ENCODE measurements at regions not wholly inside any gene's neighbourhood (a gene's known extent, or its start where the extent isn't known, plus 50 kb on each side); places are given as distances from the start of the nearest gene placed in this dataset.

GRCh38 chr12:19885093-19885812 is 446.0 kb downstream of the AEBP2 start:
- no peak overlapping the region for H3K27ac Mint-ChIP-seq
- no peaks in the 10 kb centered on the region for H3K9me3 Mint-ChIP-seq
- H3K4me1 Mint-ChIP-seq (ENCODE audit: low read depth), result no peaks in the 10 kb centered on the region
- H3K36me3 Mint-ChIP-seq (ENCODE audit: low read depth), result no peaks in the 10 kb centered on the region
- H3K27me3 Mint-ChIP-seq, result peaks cover 3% of the 10 kb centered on the region
- H3K4me3 Mint-ChIP-seq, result no peak overlapping the region

DNA sequence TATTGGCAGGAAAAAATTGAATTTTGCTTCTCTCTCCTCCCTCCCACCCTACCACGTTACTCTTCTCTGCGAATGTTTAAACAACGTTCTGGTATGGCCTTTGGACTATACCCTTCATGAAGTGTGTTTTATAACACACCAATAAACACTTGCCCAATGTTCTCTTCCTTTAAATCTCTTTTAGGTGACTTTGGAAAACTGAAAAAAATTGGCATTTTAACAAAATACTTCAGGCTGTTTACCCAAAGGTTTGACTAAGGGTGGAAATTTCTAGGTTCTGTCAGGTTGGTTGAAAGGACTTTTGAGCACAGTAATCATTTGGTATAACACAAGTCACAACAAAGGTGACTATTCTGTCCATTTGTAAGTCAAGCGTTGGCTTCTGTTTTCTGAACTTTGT is 446.8 kb downstream of the AEBP2 start:
- Mint-ChIP-seq H3K27me3 (peaks cover 7% of the 10 kb centered on the region), H3K9me3 (no peaks in the 10 kb centered on the region), H3K36me3 (ENCODE audit: low read depth) (no peaks in the 10 kb centered on the region), H3K4me3 (no peak overlapping the region), H3K4me1 (ENCODE audit: low read depth) (no peaks in the 10 kb centered on the region), H3K27ac (no peak overlapping the region)

- no peaks in the 10 kb centered on the region for H3K9me3 Mint-ChIP-seq
- H3K4me3 Mint-ChIP-seq, result no peak overlapping the region
- H3K36me3 Mint-ChIP-seq (ENCODE audit: low read depth), result no peaks in the 10 kb centered on the region
- no peaks in the 10 kb centered on the region for H3K4me1 Mint-ChIP-seq (ENCODE audit: low read depth)
- H3K27me3 Mint-ChIP-seq, result peaks cover 7% of the 10 kb centered on the region
- H3K27ac Mint-ChIP-seq, result no peak overlapping the region
Observed at GRCh38 chr12:19886639-19887064, 447.4 kb downstream of the AEBP2 start.

DNA sequence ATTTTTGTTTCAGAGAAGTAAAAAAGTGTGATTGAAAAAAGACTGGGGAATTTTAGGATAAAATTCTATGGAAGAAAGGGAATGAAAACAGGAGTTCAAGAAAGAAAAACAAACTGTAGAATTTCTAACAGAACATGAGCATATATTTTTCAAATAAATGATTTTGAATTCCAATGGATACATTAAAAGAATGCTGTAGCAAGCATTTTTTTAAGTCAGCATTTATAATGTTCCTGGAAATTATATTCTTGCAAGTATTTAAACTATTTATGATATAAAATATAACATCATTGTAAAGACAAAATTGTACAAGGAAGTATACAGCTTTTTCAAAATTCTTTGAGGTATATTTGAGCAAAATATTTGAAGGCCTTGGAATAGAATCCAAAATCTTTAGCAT is 450.7 kb downstream of the AEBP2 start:
- Mint-ChIP-seq H3K4me3 (no peak overlapping the region), H3K27ac (no peak overlapping the region), H3K27me3 (peaks cover 4% of the 10 kb centered on the region), H3K4me1 (ENCODE audit: low read depth) (peaks cover 19% of the 10 kb centered on the region), H3K9me3 (no peaks in the 10 kb centered on the region), H3K36me3 (ENCODE audit: low read depth) (no peaks in the 10 kb centered on the region)

DNA sequence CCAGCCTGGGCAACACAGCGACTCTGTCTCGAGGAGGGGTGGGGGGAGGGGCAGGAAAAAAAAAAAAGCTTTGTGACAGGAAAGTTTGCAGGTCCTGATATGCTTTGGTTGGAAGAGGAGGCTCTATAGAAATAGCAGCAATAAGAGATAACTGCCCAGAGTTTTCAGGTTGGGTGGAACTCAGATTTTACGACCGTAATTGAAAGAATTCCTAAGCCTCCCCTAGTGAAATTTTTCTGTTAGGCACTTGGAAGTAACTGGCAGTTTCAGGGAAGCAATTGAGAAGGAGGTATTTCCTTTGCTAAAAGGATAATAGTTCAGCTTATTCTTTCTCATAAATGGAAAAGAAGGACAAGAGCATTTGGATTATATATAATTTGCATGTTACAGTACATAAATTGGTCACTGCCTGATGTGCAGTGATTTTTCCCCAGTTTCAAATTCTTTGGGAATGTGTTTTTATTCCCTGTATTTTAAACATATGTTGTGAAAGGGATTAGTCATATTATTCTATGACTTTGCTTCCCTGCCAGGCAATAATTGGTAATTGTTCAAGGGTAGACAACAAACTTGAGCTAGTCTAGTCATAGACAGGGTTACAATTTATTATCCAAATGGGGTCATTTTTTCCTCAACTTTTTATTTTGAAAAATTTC is 452.8 kb downstream of the AEBP2 start:
- peaks cover 4% of the 10 kb centered on the region for H3K27me3 Mint-ChIP-seq
- no peak overlapping the region for H3K27ac Mint-ChIP-seq
- no peaks in the 10 kb centered on the region for H3K36me3 Mint-ChIP-seq (ENCODE audit: low read depth)
- H3K4me1 Mint-ChIP-seq (ENCODE audit: low read depth), result peaks cover 26% of the 10 kb centered on the region
- H3K4me3 Mint-ChIP-seq, result no peak overlapping the region
- H3K9me3 Mint-ChIP-seq, result no peaks in the 10 kb centered on the region

DNA sequence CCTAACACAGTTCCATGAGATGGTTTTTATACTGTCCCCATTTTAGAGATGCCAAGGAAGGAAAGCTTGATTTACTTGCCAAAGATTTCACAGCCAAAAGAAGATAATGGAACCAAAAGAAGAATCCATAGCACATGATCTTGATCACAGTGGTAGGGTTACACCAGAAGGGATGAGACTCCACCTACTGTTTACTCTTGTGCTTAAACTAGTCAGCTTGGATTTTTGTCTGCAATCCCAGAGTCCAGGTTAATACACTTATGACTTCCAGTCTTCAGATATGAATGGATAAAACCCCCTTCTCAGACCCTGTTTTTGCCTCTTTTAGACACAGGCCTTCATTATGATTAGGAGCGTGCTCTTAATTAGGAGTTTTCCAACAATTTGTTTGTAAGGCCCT is 454.2 kb downstream of the AEBP2 start:
- peak overlapping the region; percentile 47 for H3K27ac Mint-ChIP-seq

GRCh38 chr12:19894050-19894449 is 454.8 kb downstream of the AEBP2 start:
- Mint-ChIP-seq H3K27me3 (peaks cover 8% of the 10 kb centered on the region), H3K4me1 (ENCODE audit: low read depth) (peaks cover 26% of the 10 kb centered on the region), H3K27ac (peak overlapping the region; percentile 94), H3K36me3 (ENCODE audit: low read depth) (no peaks in the 10 kb centered on the region), H3K4me3 (peak overlapping the region; percentile 43), H3K9me3 (no peaks in the 10 kb centered on the region)

More for the DNA sequence above, 454.2 kb downstream of the AEBP2 start:
- no peak overlapping the region for H3K4me3 Mint-ChIP-seq
- peaks cover 26% of the 10 kb centered on the region for H3K4me1 Mint-ChIP-seq (ENCODE audit: low read depth)
- H3K27me3 Mint-ChIP-seq, result peaks cover 8% of the 10 kb centered on the region
- no peaks in the 10 kb centered on the region for H3K9me3 Mint-ChIP-seq
- H3K36me3 Mint-ChIP-seq (ENCODE audit: low read depth), result no peaks in the 10 kb centered on the region

- H3K4me1 Mint-ChIP-seq (ENCODE audit: low read depth), result peaks cover 26% of the 10 kb centered on the region
- no peaks in the 10 kb centered on the region for H3K36me3 Mint-ChIP-seq (ENCODE audit: low read depth)
- H3K27ac Mint-ChIP-seq, result peak overlapping the region; percentile 94
- peak overlapping the region; percentile 2 for H3K4me3 Mint-ChIP-seq
- H3K27me3 Mint-ChIP-seq, result peaks cover 8% of the 10 kb centered on the region
- no peaks in the 10 kb centered on the region for H3K9me3 Mint-ChIP-seq
Observed at GRCh38 chr12:19894803-19895202, 455.5 kb downstream of the AEBP2 start.

DNA sequence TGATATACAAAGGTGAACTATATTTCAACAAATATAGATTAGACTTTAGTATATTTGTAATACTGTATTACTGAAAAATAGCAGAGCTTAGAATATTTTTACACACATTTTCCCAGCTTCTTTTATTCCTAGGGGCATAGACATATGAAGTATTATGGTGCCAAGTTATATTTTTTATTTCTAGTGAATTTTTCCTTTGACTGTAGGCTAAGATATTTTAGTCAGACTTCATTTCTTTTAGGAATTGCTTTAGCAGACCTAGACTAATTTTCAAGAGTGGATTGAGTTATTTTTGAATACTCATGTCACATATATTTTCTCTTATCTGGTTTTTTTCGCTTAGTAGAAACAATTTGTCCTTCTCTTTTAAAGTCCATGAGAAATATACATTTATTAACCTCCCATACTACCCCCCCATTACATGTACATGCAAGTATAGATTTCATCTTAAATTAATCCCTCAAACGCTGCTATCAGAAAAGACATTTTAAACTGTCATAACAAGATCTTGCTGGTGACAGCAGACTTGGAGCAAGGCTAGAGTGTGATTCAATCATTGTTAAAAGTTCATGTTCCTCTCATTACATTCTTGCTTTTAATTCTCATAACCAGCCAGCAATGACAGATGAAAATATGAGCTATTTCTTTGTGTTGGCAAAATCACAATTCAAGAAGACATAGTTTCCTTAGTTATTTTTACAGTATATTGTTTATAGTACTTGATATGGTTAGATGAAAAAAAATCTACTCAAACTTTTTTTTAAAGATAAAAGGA is 456.1 kb downstream of the AEBP2 start:
- Mint-ChIP-seq H3K27ac (peak overlapping the region; percentile 94), H3K9me3 (no peaks in the 10 kb centered on the region), H3K4me3 (peak overlapping the region; percentile 2), H3K27me3 (peaks cover 6% of the 10 kb centered on the region), H3K36me3 (ENCODE audit: low read depth) (no peaks in the 10 kb centered on the region), H3K4me1 (ENCODE audit: low read depth) (peaks cover 26% of the 10 kb centered on the region)

DNA sequence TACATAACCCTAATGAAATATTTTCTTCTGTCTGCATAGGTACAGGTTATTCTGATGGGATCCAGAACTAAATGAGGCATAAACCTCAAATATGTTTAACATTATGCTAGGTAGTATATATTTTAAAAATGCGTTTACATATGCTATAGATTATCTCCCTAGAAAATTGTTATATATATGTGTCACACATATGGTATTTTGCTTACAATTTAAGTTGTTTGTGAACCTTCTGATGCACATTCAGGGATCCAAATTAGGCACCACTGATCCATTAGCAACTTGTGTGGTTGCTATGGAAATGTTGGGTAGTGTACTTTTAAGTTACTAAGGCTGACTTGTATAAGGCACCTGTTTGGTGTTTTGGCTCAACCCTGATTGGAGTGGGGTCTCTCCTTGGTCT is 456.7 kb downstream of the AEBP2 start:
- Mint-ChIP-seq H3K36me3 (ENCODE audit: low read depth) (no peaks in the 10 kb centered on the region), H3K27me3 (peaks cover 4% of the 10 kb centered on the region), H3K4me3 (no peak overlapping the region), H3K9me3 (no peaks in the 10 kb centered on the region), H3K27ac (no peak overlapping the region), H3K4me1 (ENCODE audit: low read depth) (peaks cover 26% of the 10 kb centered on the region)

DNA sequence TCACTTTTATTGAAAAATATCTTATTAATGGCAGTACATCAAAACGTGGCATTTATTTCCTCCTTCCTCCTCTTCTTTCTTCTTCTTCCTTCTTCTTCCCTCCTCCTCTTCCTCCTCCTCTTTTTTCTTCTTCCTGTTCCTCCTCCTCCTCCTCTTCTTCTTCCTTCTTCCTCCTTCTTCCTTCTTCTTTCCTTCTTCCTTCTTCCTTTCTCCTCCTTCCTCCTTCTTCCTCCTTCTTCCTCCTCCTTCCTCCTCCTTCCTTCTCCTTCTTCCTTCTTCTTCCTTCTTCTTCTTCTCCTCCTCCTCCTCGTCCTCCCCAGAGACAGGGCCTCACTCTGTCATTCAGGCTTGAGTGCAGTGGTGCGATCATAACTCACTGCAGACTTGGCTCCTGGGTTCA is 457.2 kb downstream of the AEBP2 start:
- Mint-ChIP-seq H3K27ac (peak overlapping the region; percentile 43), H3K4me3 (no peak overlapping the region), H3K36me3 (ENCODE audit: low read depth) (no peaks in the 10 kb centered on the region), H3K4me1 (ENCODE audit: low read depth) (peaks cover 26% of the 10 kb centered on the region), H3K27me3 (peaks cover 4% of the 10 kb centered on the region), H3K9me3 (no peaks in the 10 kb centered on the region)

GRCh38 chr12:19897900-19898408 is 458.7 kb downstream of the AEBP2 start:
- Mint-ChIP-seq H3K27ac (no peak overlapping the region), H3K27me3 (peaks cover 4% of the 10 kb centered on the region), H3K9me3 (no peaks in the 10 kb centered on the region), H3K4me1 (ENCODE audit: low read depth) (peaks cover 26% of the 10 kb centered on the region), H3K4me3 (no peak overlapping the region), H3K36me3 (ENCODE audit: low read depth) (no peaks in the 10 kb centered on the region)

DNA sequence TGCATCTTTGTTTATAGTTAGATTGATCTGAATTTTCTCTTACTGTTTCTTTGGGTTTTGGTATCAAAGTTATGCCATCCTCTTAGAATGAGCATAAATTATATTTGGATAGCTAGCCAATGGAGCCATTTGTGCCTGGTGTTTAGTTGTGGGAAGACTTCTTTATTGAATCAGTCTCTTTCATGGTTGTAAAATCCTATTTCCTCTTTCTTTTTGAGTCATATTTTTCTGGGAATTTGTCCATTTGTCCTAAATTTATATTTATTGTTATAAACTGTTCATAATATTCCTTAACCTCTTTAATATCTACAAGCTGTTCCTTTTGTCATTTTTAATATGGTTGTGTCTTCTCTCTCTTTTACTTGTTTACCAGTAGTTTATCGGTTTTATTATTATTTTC is 462.5 kb downstream of the AEBP2 start:
- H3K4me3 Mint-ChIP-seq, result no peak overlapping the region

GRCh38 chr12:19904819-19905218 is 463.5 kb upstream of the PDE3A start:
- peaks cover 5% of the 10 kb centered on the region for H3K4me1 Mint-ChIP-seq (ENCODE audit: low read depth)
- H3K4me3 Mint-ChIP-seq, result no peak overlapping the region
- no peaks in the 10 kb centered on the region for H3K36me3 Mint-ChIP-seq (ENCODE audit: low read depth)
- no peaks in the 10 kb centered on the region for H3K27me3 Mint-ChIP-seq
- no peaks in the 10 kb centered on the region for H3K9me3 Mint-ChIP-seq
- H3K27ac Mint-ChIP-seq, result no peak overlapping the region

More for the DNA sequence above, 462.5 kb downstream of the AEBP2 start:
- Mint-ChIP-seq H3K9me3 (no peaks in the 10 kb centered on the region), H3K27ac (no peak overlapping the region), H3K4me1 (ENCODE audit: low read depth) (no peaks in the 10 kb centered on the region), H3K27me3 (peaks cover 4% of the 10 kb centered on the region), H3K36me3 (ENCODE audit: low read depth) (no peaks in the 10 kb centered on the region)

GRCh38 chr12:19908830-19909229 is 459.5 kb upstream of the PDE3A start:
- Mint-ChIP-seq H3K36me3 (ENCODE audit: low read depth) (no peaks in the 10 kb centered on the region), H3K4me1 (ENCODE audit: low read depth) (peaks cover 5% of the 10 kb centered on the region)

More at GRCh38 chr12:19908830-19909229, 459.5 kb upstream of the PDE3A start:
- Mint-ChIP-seq H3K27ac (no peak overlapping the region), H3K27me3 (no peaks in the 10 kb centered on the region), H3K4me3 (no peak overlapping the region), H3K9me3 (no peaks in the 10 kb centered on the region)

Data from stimulated activated naive CD8-positive, alpha-beta T cell treated with anti-CD3 and anti-CD28 coated beads, Interleukin-15, Interleukin-2, amounts not matched to agents 100 ng/mL and 50 ng/mL, for 24 hours (primary cell).